SK-N-SH treated with all-trans-retinoic acid at 6 μM for 48 hours (cell line): ENCODE measurements at regions not wholly inside any gene's neighbourhood (a gene's known extent, or its start where the extent isn't known, plus 50 kb on each side); places are given as distances from the start of the nearest gene placed in this dataset.

Source experiments
- ATAC-seq: fragments of 200-7000 bp; cut with Tn5 transposase; 3 replicates; pipeline ENCODE4 v1.9.1; 2020; ENCODE audit warnings: mild to moderate bottlenecking, moderate library complexity
- ARNTL ChIP-seq: fragments of 450-650 bp; formaldehyde crosslinking; IDR thresholded peaks from 2 replicates; pipeline ENCODE4 v1.5.0; 2020; ENCODE audit warnings: low read depth, mild to moderate bottlenecking, moderate library complexity, borderline replicate concordance
- BACH2 ChIP-seq: fragments of 250-450 bp; sonication (Bioruptor Pico); IDR thresholded peaks from 2 replicates; pipeline ENCODE4 v1.9.0; 2021; ENCODE audit warnings: mild to moderate bottlenecking, borderline replicate concordance
- ESRRG ChIP-seq: fragments of 250-450 bp; sonication (Bioruptor Pico); IDR thresholded peaks from 2 replicates; pipeline ENCODE4 v1.6.1; 2021; ENCODE audit warnings: mild to moderate bottlenecking
- GLIS3 ChIP-seq: fragments of 250-450 bp; sonication (Bioruptor Pico); IDR thresholded peaks from 2 replicates; pipeline ENCODE4 v1.5.0; 2020; ENCODE audit warnings: mild to moderate bottlenecking, moderate library complexity
- PATZ1 ChIP-seq: fragments of 250-450 bp; sonication (Bioruptor Pico); IDR thresholded peaks from 2 replicates; pipeline ENCODE4 v1.8.0; 2020; ENCODE audit warnings: mild to moderate bottlenecking, moderate library complexity, borderline replicate concordance
- PPARA ChIP-seq: fragments of 250-450 bp; sonication (Bioruptor Pico); IDR thresholded peaks from 2 replicates; pipeline ENCODE4 v1.5.0; 2020; ENCODE audit warnings: mild to moderate bottlenecking, borderline replicate concordance
- RARB ChIP-seq: fragments of 250-450 bp; sonication (Bioruptor Pico); IDR thresholded peaks from 2 replicates; pipeline ENCODE4 v1.8.0; 2021; ENCODE audit warnings: mild to moderate bottlenecking, moderate library complexity
- SNAI2 ChIP-seq: fragments of 250-450 bp; sonication (Bioruptor Pico); IDR thresholded peaks from 2 replicates; pipeline ENCODE4 v1.5.0; 2020; ENCODE audit warnings: mild to moderate bottlenecking, moderate library complexity
- TCF4 ChIP-seq: fragments of 250-450 bp; sonication (Bioruptor Pico); IDR thresholded peaks from 2 replicates; pipeline ENCODE4 v1.8.0; 2021; ENCODE audit warnings: mild to moderate bottlenecking, moderate library complexity, borderline replicate concordance
- TOX ChIP-seq: fragments of 250-450 bp; sonication (Bioruptor Pico); IDR thresholded peaks from 2 replicates; pipeline ENCODE4 v1.8.0; 2021; ENCODE audit warnings: mild to moderate bottlenecking, moderate library complexity, borderline replicate concordance
- TSHZ2 ChIP-seq: fragments of 250-450 bp; sonication (Bioruptor Pico); IDR thresholded peaks from 2 replicates; pipeline ENCODE4 v1.5.0; 2020; ENCODE audit warnings: mild to moderate bottlenecking, moderate library complexity
- ZC3H10 ChIP-seq: fragments of 250-450 bp; sonication (Bioruptor Pico); IDR thresholded peaks from 2 replicates; pipeline ENCODE4 v1.5.1; 2021; ENCODE audit warnings: mild to moderate bottlenecking, moderate library complexity
- ZFP30 ChIP-seq: fragments of 450-650 bp; formaldehyde crosslinking; IDR thresholded peaks from 2 replicates; pipeline ENCODE4 v1.5.0; 2022; ENCODE audit warnings: mild to moderate bottlenecking, moderate library complexity
- ZNF565 ChIP-seq: fragments of 450-650 bp; formaldehyde crosslinking; conservative IDR thresholded peaks from 2 replicates; pipeline ENCODE4 v1.5.0; 2020; ENCODE audit warnings: low read depth, mild to moderate bottlenecking, moderate library complexity
- ZNF8 ChIP-seq: fragments of 450-650 bp; formaldehyde crosslinking; IDR thresholded peaks from 2 replicates; pipeline ENCODE4 v1.5.0; 2020; ENCODE audit warnings: mild to moderate bottlenecking, moderate library complexity
- TF ChIP-seq, protein P1 (sequence below): fragments of 250-450 bp; sonication (Bioruptor Pico); IDR thresholded peaks from 2 replicates; pipeline ENCODE4 v1.5.1; 2020; ENCODE audit warnings: low read depth, mild to moderate bottlenecking, moderate library complexity
- TF ChIP-seq, protein P2 (sequence below): fragments of 250-450 bp; sonication (Bioruptor Pico); IDR thresholded peaks from 2 replicates; pipeline ENCODE4 v1.8.0; 2021; ENCODE audit warnings: low read depth, mild to moderate bottlenecking, moderate library complexity, borderline replicate concordance

DNA sequence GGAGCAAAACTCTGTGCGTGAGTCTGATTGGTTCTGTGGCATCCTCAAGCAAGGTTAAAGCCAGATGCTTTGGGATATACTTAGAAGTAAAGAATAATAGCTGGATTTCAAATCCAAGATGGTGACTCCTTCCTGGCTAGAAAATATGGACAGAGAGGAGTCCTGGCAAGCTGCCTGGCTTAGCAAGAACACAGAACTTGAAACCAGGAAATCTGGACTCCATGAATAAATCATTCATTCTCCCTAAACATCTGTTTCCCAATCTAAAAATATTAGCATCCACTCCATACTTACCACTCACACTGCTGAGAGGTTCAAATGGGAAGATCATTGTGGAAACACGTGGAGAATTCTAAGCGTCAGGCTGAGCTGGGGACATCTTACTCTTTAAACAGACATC lies 1074.1 kb upstream of the AUTS2 start:
- ATAC-seq = no peak
- TF ChIP-seq SNAI2 (CRISPR knock-in tag) = no peak

GRCh38 chr7:68529221-68529620 lies 1069.1 kb upstream of the AUTS2 start:
- TF ChIP-seq, protein P1, sequence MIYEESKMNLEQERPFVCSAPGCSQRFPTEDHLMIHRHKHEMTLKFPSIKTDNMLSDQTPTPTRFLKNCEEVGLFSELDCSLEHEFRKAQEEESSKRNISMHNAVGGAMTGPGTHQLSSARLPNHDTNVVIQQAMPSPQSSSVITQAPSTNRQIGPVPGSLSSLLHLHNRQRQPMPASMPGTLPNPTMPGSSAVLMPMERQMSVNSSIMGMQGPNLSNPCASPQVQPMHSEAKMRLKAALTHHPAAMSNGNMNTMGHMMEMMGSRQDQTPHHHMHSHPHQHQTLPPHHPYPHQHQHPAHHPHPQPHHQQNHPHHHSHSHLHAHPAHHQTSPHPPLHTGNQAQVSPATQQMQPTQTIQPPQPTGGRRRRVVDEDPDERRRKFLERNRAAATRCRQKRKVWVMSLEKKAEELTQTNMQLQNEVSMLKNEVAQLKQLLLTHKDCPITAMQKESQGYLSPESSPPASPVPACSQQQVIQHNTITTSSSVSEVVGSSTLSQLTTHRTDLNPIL (CRISPR knock-in tag) = no peak
- TF ChIP-seq GLIS3 (CRISPR knock-in tag) = no peak
- TF ChIP-seq, protein P2, sequence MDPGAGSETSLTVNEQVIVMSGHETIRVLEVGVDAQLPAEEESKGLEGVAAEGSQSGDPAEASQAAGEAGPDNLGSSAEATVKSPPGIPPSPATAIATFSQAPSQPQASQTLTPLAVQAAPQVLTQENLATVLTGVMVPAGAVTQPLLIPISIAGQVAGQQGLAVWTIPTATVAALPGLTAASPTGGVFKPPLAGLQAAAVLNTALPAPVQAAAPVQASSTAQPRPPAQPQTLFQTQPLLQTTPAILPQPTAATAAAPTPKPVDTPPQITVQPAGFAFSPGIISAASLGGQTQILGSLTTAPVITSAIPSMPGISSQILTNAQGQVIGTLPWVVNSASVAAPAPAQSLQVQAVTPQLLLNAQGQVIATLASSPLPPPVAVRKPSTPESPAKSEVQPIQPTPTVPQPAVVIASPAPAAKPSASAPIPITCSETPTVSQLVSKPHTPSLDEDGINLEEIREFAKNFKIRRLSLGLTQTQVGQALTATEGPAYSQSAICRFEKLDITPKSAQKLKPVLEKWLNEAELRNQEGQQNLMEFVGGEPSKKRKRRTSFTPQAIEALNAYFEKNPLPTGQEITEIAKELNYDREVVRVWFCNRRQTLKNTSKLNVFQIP (CRISPR knock-in tag) = no peak
- no peak for TF ChIP-seq ZNF8 (CRISPR knock-in tag)
- no peak for TF ChIP-seq ZC3H10
- TF ChIP-seq BACH2 (CRISPR knock-in tag) = no peak
- TF ChIP-seq ZNF565 (CRISPR knock-in tag) = no peak
- no peak for TF ChIP-seq PPARA (CRISPR knock-in tag)
- no peak for TF ChIP-seq PATZ1 (CRISPR knock-in tag)
- TF ChIP-seq ARNTL (CRISPR knock-in tag) = no peak
- no peak for TF ChIP-seq TOX (CRISPR knock-in tag)
- ATAC-seq = no peak

DNA sequence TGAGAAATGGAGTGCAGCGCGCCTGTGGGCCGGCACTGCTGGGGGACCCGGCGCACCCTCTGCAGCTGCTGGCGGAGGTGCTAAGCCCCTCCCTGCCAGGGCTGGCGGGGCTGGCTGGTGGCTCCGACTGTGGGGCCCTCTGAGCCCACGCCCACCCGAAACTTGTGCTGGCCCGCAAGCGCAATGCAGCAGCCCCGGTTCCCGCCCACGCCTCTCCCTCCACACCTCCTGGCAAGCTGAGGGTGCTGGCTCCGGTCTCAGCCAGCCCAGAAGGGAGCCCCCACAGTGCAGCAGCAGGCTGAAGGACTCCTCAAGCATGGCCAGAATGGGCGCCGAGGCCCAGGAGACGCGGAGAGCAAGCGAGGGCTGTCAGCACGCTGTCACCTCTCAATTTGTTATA lies 1063.0 kb upstream of the AUTS2 start:
- ATAC-seq = no peak
- no peak for TF ChIP-seq TOX (CRISPR knock-in tag)
- TF ChIP-seq TSHZ2 (CRISPR knock-in tag) = no peak
- no peak for TF ChIP-seq ZFP30
- TF ChIP-seq ZNF565 (CRISPR knock-in tag) = no peak
- TF ChIP-seq TCF4 (CRISPR knock-in tag) = no peak
- no peak for TF ChIP-seq ESRRG (CRISPR knock-in tag)
- TF ChIP-seq ARNTL (CRISPR knock-in tag) = no peak
- TF ChIP-seq PPARA (CRISPR knock-in tag) = no peak
- no peak for TF ChIP-seq ZC3H10
- no peak for TF ChIP-seq BACH2 (CRISPR knock-in tag)
- no peak for TF ChIP-seq PATZ1 (CRISPR knock-in tag)
- no peak for TF ChIP-seq GLIS3 (CRISPR knock-in tag)
- TF ChIP-seq RARB (CRISPR knock-in tag) = no peak

GRCh38 chr7:68537051-68537773 lies 1061.1 kb upstream of the AUTS2 start:
- ATAC-seq = no peak
- TF ChIP-seq TSHZ2 (CRISPR knock-in tag) (no peak), PATZ1 (CRISPR knock-in tag) (no peak), SNAI2 (CRISPR knock-in tag) (no peak), TCF4 (CRISPR knock-in tag) (no peak)
